Astrocyte (in vitro differentiated cells and primary cell): ENCODE measurements at regions not wholly inside any gene's neighbourhood (a gene's known extent, or its start where the extent isn't known, plus 50 kb on each side); places are given as distances from the start of the nearest gene placed in this dataset.

Experiments used
- DNase-seq: peaks from one replicate; pipeline ENCODE4 v3.0.0-alpha.2; 2010; ENCODE audit warnings: low read depth
- FAIRE-seq: peaks from 2 replicates; lab custom pipeline; 2011; peaks lifted over from hg19 to GRCh38; lab: Jason Lieb, UNC
- H2AFZ ChIP-seq: 2 replicates; pipeline ENCODE4 v1.6.0; 2012; ENCODE audit warnings: low read depth, low read length, inconsistent platforms
- H3K27ac ChIP-seq: 2 replicates; pipeline ENCODE4 v1.5.1; 2011; ENCODE audit warnings: low read depth, low read length, inconsistent platforms
- H3K27me3 ChIP-seq: 2 replicates; pipeline ENCODE4 v1.6.0; 2011; ENCODE audit warnings: low read length, inconsistent platforms; ENCODE audit not compliant: insufficient read depth
- H3K36me3 ChIP-seq: 2 replicates; pipeline ENCODE4 v1.5.1; 2011; ENCODE audit warnings: low read length, inconsistent platforms; ENCODE audit not compliant: insufficient read depth
- H3K4me1 ChIP-seq: 2 replicates; pipeline ENCODE4 v1.5.1; 2011; ENCODE audit warnings: low read length, inconsistent platforms; ENCODE audit not compliant: insufficient read depth
- H3K4me2 ChIP-seq: 2 replicates; pipeline ENCODE4 v1.6.0; 2012; ENCODE audit warnings: low read length, inconsistent platforms
- H3K4me3 ChIP-seq: 2 replicates; pipeline ENCODE4 v1.5.1; 2011; ENCODE audit warnings: low read depth, mild to moderate bottlenecking, low read length, inconsistent platforms; ENCODE audit not compliant: insufficient read depth
- H3K79me2 ChIP-seq: 2 replicates; pipeline ENCODE4 v1.6.0; 2012; ENCODE audit warnings: mild to moderate bottlenecking, low read length, inconsistent platforms; ENCODE audit not compliant: insufficient read depth
- H3K9ac ChIP-seq: 2 replicates; pipeline ENCODE4 v1.6.0; 2012; ENCODE audit warnings: mild to moderate bottlenecking, low read length, inconsistent platforms
- H3K9me3 ChIP-seq: 2 replicates; pipeline ENCODE4 v1.5.1; 2012; ENCODE audit warnings: low read depth, mild to moderate bottlenecking, low read length, inconsistent platforms; ENCODE audit not compliant: insufficient read depth
- H4K20me1 ChIP-seq: 2 replicates; pipeline ENCODE4 v1.6.0; 2012; ENCODE audit warnings: low read length, inconsistent platforms; ENCODE audit not compliant: insufficient read depth
- H3K27ac Mint-ChIP-seq: one replicate; pipeline ENCODE4 v1.8.0; 2021; ENCODE audit warnings: mild to moderate bottlenecking, mixed read lengths; ENCODE audit not compliant: unreplicated experiment
- H3K27me3 Mint-ChIP-seq: one replicate; pipeline ENCODE4 v1.8.0; 2021; ENCODE audit warnings: low read depth, mixed read lengths; ENCODE audit not compliant: unreplicated experiment
- H3K36me3 Mint-ChIP-seq: one replicate; pipeline ENCODE4 v1.8.0; 2021; ENCODE audit warnings: low read depth, mixed read lengths; ENCODE audit not compliant: unreplicated experiment
- H3K4me1 Mint-ChIP-seq: one replicate; pipeline ENCODE4 v1.8.0; 2021; ENCODE audit warnings: low read depth, mixed read lengths; ENCODE audit not compliant: unreplicated experiment
- H3K4me3 Mint-ChIP-seq: one replicate; pipeline ENCODE4 v1.8.0; 2021; ENCODE audit warnings: mild to moderate bottlenecking, moderate library complexity, mixed read lengths; ENCODE audit not compliant: unreplicated experiment
- H3K9me3 Mint-ChIP-seq: one replicate; pipeline ENCODE4 v1.8.0; 2021; ENCODE audit warnings: mild to moderate bottlenecking, mixed read lengths; ENCODE audit not compliant: unreplicated experiment
- CTCF ChIP-seq: IDR thresholded peaks from 2 replicates; pipeline ENCODE4 v1.5.1; 2011; ENCODE audit warnings: low read depth, mild to moderate bottlenecking, inconsistent platforms, low read length, moderate library complexity; ENCODE audit not compliant: insufficient read depth
- EZH2 ChIP-seq: IDR thresholded peaks from 2 replicates; pipeline ENCODE4 v1.6.1; 2012; ENCODE audit warnings: mild to moderate bottlenecking, low read length, inconsistent platforms; ENCODE audit not compliant: insufficient read depth

- Mint-ChIP-seq H3K27ac (no peak overlapping the region), H3K27me3 (peaks cover 9% of the 10 kb centered on the region), H3K9me3 (peaks cover 2% of the 10 kb centered on the region), H3K4me1 (peaks cover 11% of the 10 kb centered on the region), H3K4me3 (no peak overlapping the region), H3K36me3 (no peaks in the 10 kb centered on the region)
- TF ChIP-seq EZH2 = no peak
- TF ChIP-seq CTCF = no peak
- H3K36me3 ChIP-seq = no peaks in the 10 kb centered on the region
- no peak overlapping the region for H3K27ac ChIP-seq
- DNase-seq = peak; percentile 40
- H3K9me3 ChIP-seq = no peaks in the 10 kb centered on the region
- H3K4me1 ChIP-seq = no peaks in the 10 kb centered on the region
- H3K4me2 ChIP-seq = no peak overlapping the region
- no peak overlapping the region for H3K4me3 ChIP-seq
- no peak for FAIRE-seq
- H3K9ac ChIP-seq = no peak overlapping the region
- H3K79me2 ChIP-seq = no peaks in the 10 kb centered on the region
- no peak overlapping the region for H2AFZ ChIP-seq
- no peaks in the 10 kb centered on the region for H3K27me3 ChIP-seq
- H4K20me1 ChIP-seq = no peaks in the 10 kb centered on the region
These were observed 147.0 kb upstream of the NOCT start for GRCh38 chr4:138868562-138868961.

GRCh38 chr4:138867404-138867803 is 148.2 kb upstream of the NOCT start:
- no peak overlapping the region for H3K4me3 Mint-ChIP-seq
- H3K27ac Mint-ChIP-seq = no peak overlapping the region
- H3K27me3 ChIP-seq = no peaks in the 10 kb centered on the region
- no peak overlapping the region for H3K9ac ChIP-seq
- peaks cover 11% of the 10 kb centered on the region for H3K4me1 Mint-ChIP-seq
- no peaks in the 10 kb centered on the region for H3K36me3 Mint-ChIP-seq
- DNase-seq (no peak), FAIRE-seq (no peak)
- no peaks in the 10 kb centered on the region for H3K36me3 ChIP-seq
- no peak overlapping the region for H3K27ac ChIP-seq
- no peak overlapping the region for H2AFZ ChIP-seq
- no peaks in the 10 kb centered on the region for H3K4me1 ChIP-seq
- no peaks in the 10 kb centered on the region for H3K9me3 ChIP-seq
- peaks cover 9% of the 10 kb centered on the region for H3K27me3 Mint-ChIP-seq
- H3K4me2 ChIP-seq = no peak overlapping the region
- peaks cover 2% of the 10 kb centered on the region for H3K9me3 Mint-ChIP-seq
- TF ChIP-seq CTCF (no peak), EZH2 (no peak)
- no peak overlapping the region for H3K4me3 ChIP-seq
- no peaks in the 10 kb centered on the region for H3K79me2 ChIP-seq
- H4K20me1 ChIP-seq = no peaks in the 10 kb centered on the region

- no peak overlapping the region for H3K4me3 ChIP-seq
- FAIRE-seq (no peak), DNase-seq (no peak)
- peaks cover 2% of the 10 kb centered on the region for H3K9me3 Mint-ChIP-seq
- TF ChIP-seq CTCF = no peak
- no peak for TF ChIP-seq EZH2
- no peaks in the 10 kb centered on the region for H3K36me3 Mint-ChIP-seq
- no peaks in the 10 kb centered on the region for H3K36me3 ChIP-seq
- no peak overlapping the region for H3K9ac ChIP-seq
- no peaks in the 10 kb centered on the region for H3K79me2 ChIP-seq
- no peak overlapping the region for H3K27ac Mint-ChIP-seq
- no peak overlapping the region for H3K27ac ChIP-seq
- H3K27me3 ChIP-seq = no peaks in the 10 kb centered on the region
- H3K4me1 ChIP-seq = peaks cover under 1% of the 10 kb centered on the region
- H4K20me1 ChIP-seq = no peaks in the 10 kb centered on the region
- H3K4me1 Mint-ChIP-seq = peaks cover 19% of the 10 kb centered on the region
- no peaks in the 10 kb centered on the region for H3K9me3 ChIP-seq
- no peak overlapping the region for H3K4me3 Mint-ChIP-seq
- H3K27me3 Mint-ChIP-seq = peaks cover 9% of the 10 kb centered on the region
- no peak overlapping the region for H3K4me2 ChIP-seq
- no peak overlapping the region for H2AFZ ChIP-seq
These were observed 149.3 kb upstream of the NOCT start for GRCh38 chr4:138866314-138866713.
